Stimulated activated CD4-positive, alpha-beta T cell treated with anti-CD3 and anti-CD28 coated beads, Interleukin-15, amount 100 ng/mL, for 24 hours (primary cell): ENCODE measurements at regions not wholly inside any gene's neighbourhood (a gene's known extent, or its start where the extent isn't known, plus 50 kb on each side); places are given as distances from the start of the nearest gene placed in this dataset.

ENCODE experiments used
- DNase-seq: peaks from one replicate; pipeline ENCODE4 v3.0.0-alpha.2; 2020

DNA sequence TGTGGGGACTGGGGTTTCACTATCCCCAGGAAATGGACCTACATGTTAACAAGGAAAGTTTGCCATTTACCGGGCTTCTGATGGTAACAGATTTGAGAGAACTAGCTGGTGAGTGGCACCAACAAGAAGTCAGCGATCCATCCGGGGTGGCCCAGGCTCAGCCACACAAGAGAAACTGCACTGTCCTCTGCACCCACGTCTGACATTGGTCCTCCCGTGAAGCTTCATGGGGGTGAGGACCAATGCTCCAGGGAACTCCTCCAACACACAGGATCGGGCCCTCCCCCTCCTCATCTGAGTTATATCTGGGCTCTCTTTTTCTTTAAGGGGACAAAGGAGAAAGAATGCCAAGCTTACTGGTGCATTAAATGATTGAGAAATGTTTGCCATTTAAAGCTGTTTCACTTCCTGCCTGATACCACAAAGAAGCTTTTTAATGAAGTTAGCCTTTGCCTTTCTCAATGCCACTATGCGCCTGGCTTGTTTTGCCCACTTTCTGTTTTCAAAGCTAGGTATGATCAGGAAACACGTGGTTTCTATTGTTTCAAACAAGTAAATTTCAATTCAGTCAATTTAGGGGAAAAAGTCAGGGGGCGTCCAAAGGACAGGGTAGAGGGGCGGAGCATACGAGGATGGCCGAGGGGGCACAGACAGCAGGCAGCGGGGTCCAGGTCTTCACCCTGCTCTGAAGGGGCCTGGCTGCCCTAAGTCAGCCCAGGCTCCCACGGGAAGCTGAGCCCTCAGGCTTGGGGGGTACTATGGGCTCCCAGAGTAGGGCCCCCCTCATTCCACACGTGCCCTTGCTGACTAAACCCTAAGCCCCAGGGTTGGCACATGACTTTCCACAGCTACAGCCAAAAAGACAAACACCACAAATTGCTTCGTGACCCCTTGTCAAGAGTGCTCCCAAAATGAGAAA, 204.0 kb upstream of the ID2 start:
- DNase-seq = peak; percentile 37

DNA sequence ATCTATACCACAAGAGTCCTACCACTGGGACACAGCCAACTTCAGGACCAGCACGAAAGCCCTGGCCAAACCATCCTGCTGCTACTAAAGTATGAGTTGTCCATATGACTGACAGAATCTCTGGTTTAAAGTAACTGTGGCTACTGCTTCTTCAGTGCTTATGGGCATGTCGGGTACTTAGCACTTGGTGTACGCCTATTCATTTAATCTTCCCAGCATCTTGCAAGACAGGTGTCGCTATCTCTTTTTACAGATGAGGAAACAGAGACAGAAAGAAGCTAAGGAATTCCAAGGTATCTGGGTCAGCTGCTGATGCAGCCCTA, 203.4 kb upstream of the ID2 start:
- DNase-seq = no peak

DNA sequence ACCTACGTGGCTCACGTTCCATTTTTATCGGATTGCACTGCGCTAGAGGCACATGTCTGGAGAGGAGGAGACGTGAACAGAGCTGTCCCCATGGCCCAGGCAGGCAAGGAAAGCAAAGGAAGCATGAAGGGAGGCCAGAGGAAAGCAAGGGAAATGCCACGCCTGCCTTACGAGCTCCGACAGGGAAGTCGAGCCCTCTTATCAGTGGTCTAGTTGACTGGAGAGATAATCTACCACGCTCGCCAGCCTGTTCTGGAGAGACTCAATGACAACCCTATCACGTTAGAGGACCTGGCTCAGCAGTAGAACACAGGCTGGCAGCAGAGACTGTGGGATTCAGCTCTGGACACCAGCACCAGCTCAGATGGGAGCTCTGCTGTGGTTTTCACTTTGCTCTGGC, 202.6 kb upstream of the ID2 start:
- no peak for DNase-seq

DNA sequence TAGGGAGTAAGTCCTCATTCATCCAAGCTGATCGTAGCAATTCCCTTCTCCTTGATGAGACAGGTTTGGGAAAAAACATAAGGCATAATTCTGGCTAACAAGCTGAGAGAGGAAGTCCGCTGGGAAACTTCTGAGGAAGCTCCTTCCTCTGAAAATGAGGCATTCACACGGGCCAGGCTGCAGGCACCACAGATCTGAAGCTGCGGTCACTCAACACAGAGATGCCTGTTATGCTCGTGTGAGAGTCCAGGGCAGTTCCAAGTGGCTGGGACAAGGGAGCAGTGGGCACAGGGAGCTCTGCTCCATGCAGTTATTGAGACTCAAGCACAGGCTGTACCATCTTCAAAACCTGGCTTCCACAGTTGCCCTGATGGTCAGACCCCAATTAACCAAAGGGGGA, 200.9 kb upstream of the ID2 start:
- no peak for DNase-seq

DNA sequence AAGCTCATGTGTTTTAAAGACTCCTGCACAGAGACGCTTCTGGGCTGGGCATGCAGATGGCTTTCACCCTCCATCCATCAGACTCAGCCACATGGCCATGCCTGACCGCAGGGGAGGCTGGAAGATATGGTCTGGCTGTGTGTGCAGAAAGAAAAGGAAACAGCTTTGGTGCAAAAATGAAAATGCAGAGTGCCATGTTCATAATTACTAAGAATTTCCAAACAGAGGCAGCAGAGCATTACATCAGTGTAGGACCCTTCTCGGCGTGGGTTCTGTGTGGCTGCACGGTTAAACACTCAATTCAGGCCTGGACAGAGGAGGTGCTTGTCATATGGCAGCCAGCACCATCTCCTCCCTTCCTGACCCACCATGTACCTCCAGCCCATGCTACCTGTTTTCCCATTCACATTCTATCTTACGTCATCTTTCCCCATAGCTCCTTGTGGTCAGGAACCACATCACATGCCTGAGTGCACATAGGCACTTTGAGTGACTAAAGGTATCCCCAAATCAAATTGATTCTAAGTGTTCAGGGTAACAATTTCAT, 200.3 kb upstream of the ID2 start:
- DNase-seq = peak; percentile 61

DNA sequence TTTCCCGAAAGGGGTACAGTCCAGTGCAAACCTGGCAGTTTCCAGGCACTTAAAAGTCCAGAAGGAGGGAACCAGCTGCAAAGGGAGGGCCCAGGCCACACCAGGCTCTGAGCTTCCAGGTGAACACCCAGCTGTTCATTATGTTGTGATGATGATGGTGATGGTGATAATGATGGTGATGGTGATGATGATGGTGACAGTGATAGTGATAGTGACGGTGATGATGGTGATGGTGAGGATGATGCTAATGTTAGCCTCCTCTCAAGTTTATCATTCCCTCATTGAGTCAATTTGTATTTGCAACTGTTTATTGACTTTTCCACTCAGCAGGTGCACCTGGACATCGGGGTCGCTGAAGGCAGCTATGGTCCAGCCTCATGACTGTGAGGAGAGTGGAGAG, 199.4 kb upstream of the ID2 start:
- no peak for DNase-seq

DNA sequence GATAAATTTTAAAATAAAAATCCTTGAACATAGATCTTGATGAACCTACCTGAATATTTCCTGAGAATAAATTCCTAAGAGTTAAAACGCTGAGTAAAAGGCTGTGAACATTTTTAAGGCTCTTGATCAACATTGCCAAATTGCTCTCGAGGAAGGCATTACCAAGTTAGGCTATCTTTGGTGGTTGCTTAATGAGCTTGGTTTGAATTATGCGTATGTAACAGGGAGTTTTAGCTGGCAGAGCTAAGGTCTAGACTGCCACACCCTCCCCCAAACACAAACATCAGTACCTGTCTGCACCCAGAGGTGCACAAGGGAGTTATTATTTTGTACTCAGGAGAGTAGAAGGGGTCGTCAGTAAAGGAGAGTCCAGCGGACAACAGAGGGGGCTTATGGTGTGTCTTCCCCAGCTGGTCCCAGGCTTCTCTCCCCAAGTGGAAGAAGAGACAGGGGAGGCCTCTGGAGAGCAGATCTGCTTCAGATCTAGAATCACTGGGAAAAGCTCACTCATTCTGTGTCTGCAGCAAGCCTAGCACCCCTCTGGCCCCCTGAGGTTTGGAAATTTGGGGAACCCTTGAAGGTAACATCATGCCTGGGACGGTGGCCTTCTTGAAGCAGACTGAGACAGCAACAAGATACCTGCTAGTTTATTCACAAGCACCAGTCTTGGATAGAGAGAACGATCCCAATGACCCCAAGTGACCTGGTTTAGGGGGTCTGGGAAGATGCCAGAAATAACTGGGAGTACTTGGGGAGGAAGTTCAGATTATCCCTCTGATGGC, 197.2 kb upstream of the ID2 start:
- DNase-seq = no peak

DNA sequence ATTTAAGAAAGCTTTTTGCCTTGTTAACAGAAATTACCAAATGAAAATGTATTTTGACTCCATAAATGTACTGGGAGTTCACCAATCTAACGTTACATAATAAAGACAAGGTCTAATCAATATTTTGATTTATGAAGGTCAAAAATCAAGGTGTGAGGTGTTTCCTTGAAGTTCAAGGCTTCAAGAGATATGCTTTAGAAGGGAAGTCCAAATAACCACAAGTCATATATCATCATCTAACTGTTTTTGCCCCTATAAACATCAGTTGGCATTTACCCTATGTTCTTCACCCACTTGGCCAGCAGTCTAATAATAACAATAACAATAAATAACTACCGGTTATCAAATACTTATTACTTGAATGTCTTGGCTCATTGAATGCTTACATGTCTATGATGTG, 196.1 kb upstream of the ID2 start:
- DNase-seq = no peak

DNA sequence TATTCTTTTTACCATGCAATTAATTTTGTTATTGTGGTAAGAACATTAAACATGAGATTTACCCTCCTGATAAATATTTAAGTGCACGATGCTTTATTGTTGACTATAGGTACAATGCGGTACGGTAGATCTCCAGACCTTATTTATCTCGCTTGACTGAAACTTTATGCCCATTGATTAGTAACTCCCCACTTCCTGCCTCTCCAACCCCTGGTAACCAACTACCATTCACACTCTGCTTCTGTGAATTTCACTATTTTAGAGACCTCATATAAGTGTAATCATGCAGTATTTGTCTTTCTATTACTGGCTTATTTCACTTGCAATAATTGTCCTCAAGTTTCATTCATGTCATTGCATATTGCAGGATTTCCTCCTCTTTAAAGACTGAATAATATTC, 195.7 kb upstream of the ID2 start:
- DNase-seq = no peak

DNA sequence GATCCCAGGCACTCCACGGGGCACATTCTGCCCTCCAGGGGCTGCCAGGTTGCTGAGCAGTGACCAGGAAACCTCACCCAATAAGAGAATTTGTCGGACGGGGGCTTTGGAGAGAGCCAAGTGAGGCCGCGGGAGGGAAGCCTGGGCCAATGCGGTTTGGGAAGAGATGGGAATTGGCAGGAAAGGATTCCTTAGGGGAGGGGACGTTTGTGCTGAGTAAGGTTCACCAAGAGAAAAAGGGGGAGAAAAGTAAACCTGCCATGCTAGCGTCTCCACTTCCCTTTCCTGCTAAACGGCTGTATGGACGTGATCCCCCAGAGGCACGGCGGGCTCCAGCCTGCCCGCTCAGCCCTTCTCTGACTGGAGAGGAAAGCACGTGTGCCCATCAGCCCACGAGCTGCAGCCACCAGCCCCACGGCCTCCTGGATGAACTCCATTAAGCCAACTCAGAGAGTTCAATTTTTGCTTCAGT, 194.4 kb upstream of the ID2 start:
- no peak for DNase-seq

DNA sequence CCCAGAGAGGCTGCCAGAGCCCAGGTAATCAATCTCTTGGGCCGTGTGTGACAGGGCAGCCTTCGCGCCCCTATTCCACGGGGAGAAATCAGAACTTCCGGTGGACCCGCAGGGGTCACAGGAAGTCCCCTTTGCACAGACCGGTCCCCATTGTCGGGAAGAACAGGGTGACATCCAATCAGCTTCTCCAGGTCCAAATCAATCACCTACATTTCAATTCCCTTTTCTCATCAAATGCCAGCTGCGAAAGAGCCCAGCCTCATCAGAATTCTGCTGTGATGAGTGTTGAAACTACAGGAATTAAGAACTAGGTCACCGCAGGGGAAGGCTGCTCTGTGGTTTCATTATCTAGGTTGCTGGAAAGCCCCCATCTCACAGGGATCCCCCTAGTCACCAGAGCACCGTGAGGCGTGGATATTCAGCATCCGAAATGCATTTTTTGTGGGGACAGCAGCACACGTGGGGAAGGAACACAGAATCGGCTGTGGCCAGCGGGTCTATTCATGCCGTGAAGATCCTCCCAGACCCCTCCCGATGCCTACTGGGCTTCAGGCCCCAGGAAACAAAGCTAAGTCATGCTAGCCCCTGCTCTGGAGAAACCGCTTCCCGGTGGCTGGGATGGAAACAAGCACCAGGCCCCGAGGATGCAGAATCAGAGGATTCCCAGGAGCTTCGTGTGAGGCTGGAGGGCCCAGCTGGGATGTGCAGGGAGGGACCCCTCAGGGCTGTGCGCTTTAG, 193.7 kb upstream of the ID2 start:
- peak; percentile 75 for DNase-seq

DNA sequence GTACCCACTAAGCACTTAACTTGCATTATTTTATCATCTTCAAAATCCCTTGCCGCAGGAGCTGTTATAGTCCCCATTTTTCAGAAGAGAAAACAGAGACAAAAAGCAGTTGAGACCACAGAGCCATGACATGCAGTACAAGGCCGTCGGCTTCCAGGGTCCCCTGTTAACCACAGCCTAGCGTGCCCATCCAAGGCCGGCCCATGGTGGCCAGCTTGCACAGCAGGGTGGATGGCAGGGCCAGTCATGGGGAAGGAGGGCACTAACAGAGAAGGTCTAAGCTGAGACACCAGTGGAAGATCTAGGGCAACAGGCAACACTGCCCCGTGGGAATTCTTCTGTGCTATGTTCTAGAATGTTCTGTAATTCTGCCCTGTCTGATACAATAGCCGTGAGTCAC, 192.6 kb upstream of the ID2 start:
- DNase-seq = no peak

DNA sequence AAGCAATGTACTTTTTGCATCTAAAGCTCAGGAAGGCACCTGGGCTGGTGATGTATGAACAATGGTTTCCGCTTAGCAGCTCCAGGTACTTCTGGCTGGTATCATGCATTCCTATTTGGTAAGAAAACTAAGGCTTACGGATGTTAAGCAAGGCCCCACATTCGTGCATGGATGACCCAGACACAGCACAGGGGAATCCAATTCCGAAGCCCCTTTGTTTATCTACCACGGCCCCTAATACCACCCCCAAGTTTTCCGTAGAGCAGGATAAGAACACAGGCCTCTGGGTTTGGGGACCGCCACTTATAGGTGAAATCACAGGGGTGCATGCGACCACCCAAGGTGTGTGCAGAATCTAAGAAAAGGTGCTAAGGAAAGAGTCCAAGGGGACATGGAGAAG, 192.1 kb upstream of the ID2 start:
- DNase-seq = no peak

DNA sequence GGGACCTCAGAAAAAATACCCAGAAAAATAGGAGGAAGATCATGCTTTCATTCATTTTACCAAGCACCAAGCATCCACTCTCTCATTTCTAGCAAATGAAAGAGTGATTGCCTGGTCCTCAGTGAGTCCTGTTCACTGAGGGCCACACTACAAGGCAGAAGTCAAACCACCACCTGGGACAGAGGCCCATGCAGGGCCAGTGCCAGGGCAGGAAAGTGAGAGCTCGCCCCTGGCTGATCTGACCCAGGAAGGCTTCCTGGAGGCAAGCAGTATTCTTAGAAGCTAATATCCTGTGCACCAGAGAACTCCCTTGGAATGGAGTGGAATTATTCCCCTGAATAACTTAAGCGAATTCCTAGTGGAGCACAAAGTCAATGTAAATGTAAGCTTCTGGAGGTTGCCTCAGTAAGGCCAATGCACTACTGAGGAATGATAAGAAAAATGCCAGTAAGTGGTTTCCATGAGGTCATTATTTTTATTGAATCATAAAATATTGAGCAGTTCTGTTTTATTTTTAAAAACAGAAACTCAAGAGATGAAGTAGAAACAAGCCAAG, 191.6 kb upstream of the ID2 start:
- DNase-seq = no peak

DNA sequence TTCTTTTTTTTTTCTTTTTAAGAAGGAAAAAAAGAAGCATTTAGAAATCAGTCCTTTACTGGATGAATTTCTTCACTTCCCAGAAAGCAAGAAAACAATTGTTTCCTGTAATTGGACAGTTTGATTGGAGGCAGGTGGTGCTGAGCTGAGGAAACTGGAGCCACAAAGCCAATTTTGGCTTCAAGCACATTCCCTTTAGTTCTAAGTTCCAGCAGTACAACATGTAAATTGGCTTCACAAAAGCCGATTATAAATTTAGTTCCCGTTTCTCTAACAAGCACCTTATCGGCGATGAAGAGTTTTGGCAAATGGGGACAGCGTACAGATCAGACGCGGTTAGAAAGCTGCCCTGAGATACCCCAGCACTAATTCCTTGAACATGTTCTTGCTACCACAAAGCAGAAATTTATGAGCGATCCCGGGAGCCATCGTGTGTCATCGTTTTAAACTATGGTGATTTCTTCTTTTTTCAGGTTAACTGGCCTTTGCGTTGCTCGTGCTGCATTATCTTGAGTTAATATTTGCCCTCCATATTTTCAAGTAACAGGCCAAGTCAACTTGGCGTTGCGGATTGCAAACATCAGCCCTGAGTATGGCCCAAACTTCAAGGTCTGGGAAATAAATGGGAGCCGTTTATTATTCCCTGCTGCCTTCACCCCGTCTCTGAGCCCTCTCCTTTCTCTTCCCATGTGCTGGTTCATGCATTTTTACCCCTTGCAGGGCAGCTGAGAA, 190.4 kb upstream of the ID2 start:
- no peak for DNase-seq

DNA sequence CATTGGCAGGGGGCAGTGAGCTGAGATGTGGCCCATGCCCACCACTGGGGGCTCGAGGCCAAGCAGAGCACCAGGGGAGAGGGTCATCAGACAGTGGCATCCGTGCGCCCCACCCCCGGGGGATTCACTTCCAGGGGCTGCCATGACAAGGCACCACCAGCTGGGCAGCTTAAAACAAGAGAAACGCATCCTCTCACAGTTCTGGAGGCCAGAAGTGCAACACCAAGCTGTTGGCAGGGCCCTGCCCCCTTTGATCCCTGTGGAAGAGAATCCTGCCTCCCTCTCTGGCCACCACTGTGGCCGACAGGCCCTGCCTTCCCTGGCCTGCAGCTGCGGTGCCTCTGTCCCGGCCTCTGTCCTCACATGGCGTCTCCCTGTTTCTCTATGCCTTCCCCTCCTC, 187.7 kb upstream of the ID2 start:
- DNase-seq = no peak

DNA sequence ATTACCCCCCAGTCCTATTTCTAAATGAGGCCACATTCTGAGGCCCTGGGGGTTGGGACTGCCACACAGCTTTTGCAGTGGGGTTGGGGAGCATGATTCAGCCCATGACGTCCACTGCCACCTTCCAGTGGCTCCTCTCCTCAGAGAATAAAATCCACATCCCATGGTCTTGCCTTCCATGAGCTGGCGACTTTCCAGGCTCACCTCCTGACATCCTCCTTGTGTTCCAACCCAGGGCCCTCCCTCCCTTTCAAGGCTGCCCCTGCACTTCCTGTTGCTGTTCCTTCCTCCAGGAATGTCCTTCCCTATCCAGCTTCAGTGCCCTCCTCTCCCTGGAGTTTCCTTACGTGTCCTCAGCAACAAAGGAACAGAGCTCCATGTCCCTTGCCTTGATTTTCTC, 187.3 kb upstream of the ID2 start:
- DNase-seq = no peak

DNA sequence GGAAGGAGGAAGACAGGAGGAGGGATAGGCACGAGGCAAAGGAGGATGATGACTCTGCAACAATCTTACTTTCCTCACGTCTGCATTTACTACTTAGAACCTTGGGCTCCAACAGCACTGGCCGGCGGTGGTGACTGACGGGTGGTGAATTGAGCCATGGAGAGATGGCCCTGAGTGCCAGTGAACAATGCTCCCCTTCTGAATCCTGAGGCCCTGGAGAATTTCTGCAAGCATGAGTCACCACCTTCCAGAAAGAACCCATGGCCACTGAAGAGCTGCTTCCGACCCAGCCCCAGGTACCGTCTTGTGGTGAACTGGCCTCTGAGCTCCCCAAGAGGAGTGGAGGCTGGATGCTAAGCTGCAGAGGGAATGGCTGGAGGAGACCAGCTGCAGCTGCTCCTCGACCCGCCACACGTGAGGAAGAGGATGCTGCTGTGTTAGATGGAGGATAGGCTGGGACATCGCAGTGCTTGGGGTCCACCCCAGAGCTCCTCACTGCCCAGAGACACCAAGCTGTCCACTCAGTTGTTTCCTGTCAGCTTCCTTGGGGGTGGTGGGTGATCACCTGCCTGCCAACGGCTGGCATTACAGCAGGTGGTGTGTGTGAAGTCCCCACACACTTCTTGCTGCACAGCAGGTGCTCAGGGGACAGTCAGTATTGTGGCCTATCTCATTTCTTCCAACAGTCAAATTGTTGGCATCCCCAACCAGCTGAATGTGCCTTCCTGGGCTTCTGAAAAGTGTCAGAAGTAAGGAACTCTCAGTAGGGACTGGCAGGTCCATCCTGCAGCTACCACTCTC, 186.5 kb upstream of the ID2 start:
- DNase-seq = no peak

DNA sequence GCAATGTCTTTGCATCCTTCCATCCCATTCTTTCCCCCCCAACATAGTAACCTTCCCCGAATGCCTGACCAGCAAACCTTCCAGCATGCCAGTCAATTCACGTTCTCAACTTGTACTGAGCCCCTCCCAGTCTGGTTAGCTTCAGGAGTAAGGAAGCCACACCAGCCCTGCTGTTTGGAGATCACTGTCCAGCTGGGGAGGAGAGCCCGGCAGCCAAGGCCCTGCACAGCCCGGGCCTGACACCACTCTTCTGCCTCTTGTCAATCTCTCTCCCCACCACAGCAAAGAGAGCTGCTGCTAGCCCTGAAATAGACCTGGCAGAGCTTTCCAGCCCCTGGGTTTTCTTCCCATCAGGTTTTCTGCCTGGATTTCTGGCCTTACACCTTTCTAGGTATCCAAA, 185.8 kb upstream of the ID2 start:
- no peak for DNase-seq

DNA sequence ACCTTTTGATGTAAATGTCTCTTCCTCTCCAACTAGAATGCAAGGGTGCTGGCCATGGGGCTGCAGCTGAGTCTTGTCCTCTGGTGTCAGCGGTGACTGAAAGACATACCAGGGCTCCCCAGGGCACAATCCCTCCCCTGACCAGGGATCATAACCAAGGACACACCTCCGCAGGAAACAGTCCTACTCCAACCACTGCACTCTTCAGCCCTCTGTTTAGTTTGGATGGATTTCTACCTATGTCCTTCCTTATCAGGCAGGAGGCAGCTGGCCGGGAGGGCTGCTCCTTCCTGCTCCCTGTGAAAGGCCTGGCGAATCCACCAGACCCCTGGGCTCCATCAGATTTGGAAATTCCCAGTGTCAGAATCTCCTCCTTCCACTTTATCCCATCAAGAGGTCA, 185.2 kb upstream of the ID2 start:
- no peak for DNase-seq

DNA sequence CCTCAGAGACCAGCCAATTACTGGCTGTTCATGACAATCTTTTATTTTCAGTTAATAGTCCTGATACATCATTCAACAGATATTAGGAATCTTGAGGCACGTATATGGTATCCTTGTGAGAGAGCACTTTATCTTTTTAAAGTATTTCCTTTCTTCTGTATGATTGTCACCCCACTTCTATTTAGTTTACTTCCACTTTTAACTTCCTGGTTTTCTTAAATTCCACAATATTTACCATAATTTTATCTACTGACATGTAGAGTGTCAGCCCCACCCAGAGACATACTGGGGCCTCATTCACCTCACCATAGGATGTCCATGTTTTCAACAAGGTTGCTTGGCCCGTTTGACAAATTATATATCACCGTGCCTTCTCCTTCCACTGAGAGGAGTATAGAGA, 182.9 kb upstream of the ID2 start:
- DNase-seq = no peak
